ENCODE measurements at regions not wholly inside any gene's neighbourhood (a gene's known extent, or its start where the extent isn't known, plus 50 kb on each side); places are given as distances from the start of the nearest gene placed in this dataset.

GRCh38 chr17:20948984-20949777, 93.6 kb downstream of the USP22 start:
- DNase-seq, result no peak

Data from suppressor macrophage (primary cell).